ENCODE measurements at regions not wholly inside any gene's neighbourhood (a gene's known extent, or its start where the extent isn't known, plus 50 kb on each side); places are given as distances from the start of the nearest gene placed in this dataset.

- TF ChIP-seq CTCF (IDR thresholded peaks at IDR 0.05), result no peak
- no peak for TF ChIP-seq EZH2 (IDR thresholded peaks at IDR 0.05; ENCODE audit: borderline replicate concordance, insufficient read depth, low read depth, low read length, poor library complexity, severe bottlenecking)
Measured at GRCh38 chr14:104351849-104352492, 213.6 kb downstream of the KIF26A start.
